ENCODE measurements at regions not wholly inside any gene's neighbourhood (a gene's known extent, or its start where the extent isn't known, plus 50 kb on each side); places are given as distances from the start of the nearest gene placed in this dataset.

- H2AFZ ChIP-seq (ENCODE audit: control insufficient read depth, low read depth, low read length), result no peak overlapping the region
- no peak for FAIRE-seq
- no peaks in the 10 kb centered on the region for H3K9me3 ChIP-seq (replicated peaks; ENCODE audit: control insufficient read depth, insufficient read depth, low read length)
- no peak overlapping the region for H3K4me3 ChIP-seq
- SMC1A ChIA-PET (ENCODE audit: uncharacterized antibody, unreplicated experiment), result no interaction called here
- no peak overlapping the region for H3K4me2 ChIP-seq (ENCODE audit: control insufficient read depth, insufficient read depth)
- WGBS (ENCODE audit: insufficient coverage, insufficient replicate concordance, low lambda C conversion rate, missing lambda C conversion rate), result 0% methylated on average over 2 of the region's 2 CpGs
- no peaks in the 10 kb centered on the region for H4K20me1 ChIP-seq (ENCODE audit: control insufficient read depth, insufficient read depth)
- POLR2A ChIA-PET, result no interaction called here
- ATAC-seq, result no peak
- no peaks in the 10 kb centered on the region for H3K79me2 ChIP-seq (ENCODE audit: control insufficient read depth, insufficient read depth, low read length)
- no peaks in the 10 kb centered on the region for H3K4me1 ChIP-seq (ENCODE audit: control insufficient read depth, insufficient read depth, low read length)
- TF ChIP-seq BACH1 (IDR thresholded peaks at IDR 0.05; ENCODE audit: borderline replicate concordance), result no peak
- intact Hi-C loops (cut with micrococcal nuclease; ENCODE audit: unreplicated experiment) (no loop called here), in situ Hi-C loops (cut with MboI) (no loop called here)
- H3K27ac ChIP-seq (ENCODE audit: control insufficient read depth, insufficient read depth), result no peak overlapping the region
- no TSS peak for BruUV-seq (replicated peaks)
- CTCF ChIA-PET, result no interaction called here
- DNase-seq (ENCODE audit: low read depth, low spot score), result no peak
- H3K9ac ChIP-seq (ENCODE audit: control insufficient read depth, insufficient read depth, low read length), result no peak overlapping the region
- RAD21 ChIA-PET (ENCODE audit: unreplicated experiment), result no interaction called here
- H3K27me3 ChIP-seq (replicated peaks in 1 of 2; ENCODE audit: control insufficient read depth in 2 of 2, insufficient read depth in 2 of 2, low read length in 1 of 2), result no peaks in the 10 kb centered on the region
- no peaks in the 10 kb centered on the region for H3K36me3 ChIP-seq (ENCODE audit: control insufficient read depth in 2 of 2, insufficient read depth in 2 of 2, low read length in 1 of 2)
Observed at GRCh38 chr15:47414207-47414606, 303.1 kb upstream of the SEMA6D start.

DNA sequence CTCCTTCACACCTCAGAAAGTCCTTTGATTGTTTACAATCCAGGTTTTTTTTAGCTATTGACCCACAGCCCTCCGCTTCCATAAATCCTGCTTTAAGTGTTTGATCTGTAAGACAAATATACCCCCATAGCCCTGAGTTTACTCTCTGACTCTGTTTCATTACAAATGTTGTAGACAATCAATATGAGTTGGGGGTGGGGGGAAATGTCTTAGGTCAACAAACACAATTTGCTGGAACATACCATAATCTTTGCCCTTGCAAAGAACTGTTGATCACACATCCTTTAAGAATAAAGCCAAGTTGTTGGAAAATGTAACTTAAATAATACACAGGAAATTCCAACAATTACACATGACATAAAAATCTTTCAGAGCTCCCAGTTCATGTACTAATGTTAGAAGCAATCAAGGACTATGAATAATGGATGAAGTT lies 301.8 kb upstream of the SEMA6D start:
- H3K36me3 ChIP-seq (ENCODE audit: control insufficient read depth in 2 of 2, insufficient read depth in 2 of 2, low read length in 1 of 2), result no peaks in the 10 kb centered on the region
- no peak for DNase-seq (ENCODE audit: low read depth, low spot score)
- TF ChIP-seq NR2F1 (conservative IDR thresholded peaks at IDR 0.05) (no peak), SMC3 (IDR thresholded peaks at IDR 0.05; ENCODE audit: borderline replicate concordance, low read length) (no peak), SREBF1 (IDR thresholded peaks at IDR 0.05; ENCODE audit: low read length) (no peak), NRF1 (conservative IDR thresholded peaks at IDR 0.05; ENCODE audit: low read depth, low read length) (no peak), NBN (IDR thresholded peaks at IDR 0.05) (no peak), MEF2B (IDR thresholded peaks at IDR 0.05; ENCODE audit: partially characterized antibody, poor library complexity, severe bottlenecking) (no peak), RB1 (IDR thresholded peaks at IDR 0.05; ENCODE audit: borderline replicate concordance) (no peak), YBX1 (IDR thresholded peaks at IDR 0.05) (no peak), ZNF622 (IDR thresholded peaks at IDR 0.05) (no peak), SRF (IDR thresholded peaks at IDR 0.05; ENCODE audit: low read depth in 2 of 2, low read length in 2 of 2) (no peak), ZNF687 (IDR thresholded peaks at IDR 0.05) (no peak), IKZF2 (IDR thresholded peaks at IDR 0.05) (no peak), EED (IDR thresholded peaks at IDR 0.05; ENCODE audit: low read depth) (no peak), IKZF1 (conservative IDR thresholded peaks at IDR 0.05) (no peak)
- TF ChIP-seq, protein P1, sequence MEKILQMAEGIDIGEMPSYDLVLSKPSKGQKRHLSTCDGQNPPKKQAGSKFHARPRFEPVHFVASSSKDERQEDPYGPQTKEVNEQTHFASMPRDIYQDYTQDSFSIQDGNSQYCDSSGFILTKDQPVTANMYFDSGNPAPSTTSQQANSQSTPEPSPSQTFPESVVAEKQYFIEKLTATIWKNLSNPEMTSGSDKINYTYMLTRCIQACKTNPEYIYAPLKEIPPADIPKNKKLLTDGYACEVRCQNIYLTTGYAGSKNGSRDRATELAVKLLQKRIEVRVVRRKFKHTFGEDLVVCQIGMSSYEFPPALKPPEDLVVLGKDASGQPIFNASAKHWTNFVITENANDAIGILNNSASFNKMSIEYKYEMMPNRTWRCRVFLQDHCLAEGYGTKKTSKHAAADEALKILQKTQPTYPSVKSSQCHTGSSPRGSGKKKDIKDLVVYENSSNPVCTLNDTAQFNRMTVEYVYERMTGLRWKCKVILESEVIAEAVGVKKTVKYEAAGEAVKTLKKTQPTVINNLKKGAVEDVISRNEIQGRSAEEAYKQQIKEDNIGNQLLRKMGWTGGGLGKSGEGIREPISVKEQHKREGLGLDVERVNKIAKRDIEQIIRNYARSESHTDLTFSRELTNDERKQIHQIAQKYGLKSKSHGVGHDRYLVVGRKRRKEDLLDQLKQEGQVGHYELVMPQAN (conservative IDR thresholded peaks at IDR 0.05), result no peak

More for the DNA sequence above, 301.8 kb upstream of the SEMA6D start:
- Histone ChIP-seq H3K9ac (ENCODE audit: control insufficient read depth, insufficient read depth, low read length) (no peak overlapping the region), H3K9me3 (replicated peaks; ENCODE audit: control insufficient read depth, insufficient read depth, low read length) (no peaks in the 10 kb centered on the region), H3K27me3 (replicated peaks in 1 of 2; ENCODE audit: control insufficient read depth in 2 of 2, insufficient read depth in 2 of 2, low read length in 1 of 2) (no peaks in the 10 kb centered on the region), H3K4me2 (ENCODE audit: control insufficient read depth, insufficient read depth) (no peak overlapping the region), H4K20me1 (ENCODE audit: control insufficient read depth, insufficient read depth) (no peaks in the 10 kb centered on the region), H3K4me3 (no peak overlapping the region), H3K79me2 (ENCODE audit: control insufficient read depth, insufficient read depth, low read length) (no peaks in the 10 kb centered on the region), H3K4me1 (ENCODE audit: control insufficient read depth, insufficient read depth, low read length) (no peaks in the 10 kb centered on the region), H2AFZ (ENCODE audit: control insufficient read depth, low read depth, low read length) (no peak overlapping the region), H3K27ac (ENCODE audit: control insufficient read depth, insufficient read depth) (no peak overlapping the region)
- intact Hi-C loops (cut with micrococcal nuclease; ENCODE audit: unreplicated experiment), result no loop called here
- ChIA-PET RAD21 (ENCODE audit: unreplicated experiment) (no interaction called here), POLR2A (no interaction called here), CTCF (no interaction called here), SMC1A (ENCODE audit: uncharacterized antibody, unreplicated experiment) (no interaction called here)
- ATAC-seq (no peak), FAIRE-seq (no peak)
- no TSS peak for BruUV-seq (replicated peaks)
- in situ Hi-C loops (cut with MboI), result no loop called here
- 8% methylated on average over 1 of the region's 1 CpG for WGBS (ENCODE audit: insufficient coverage, insufficient replicate concordance, low lambda C conversion rate, missing lambda C conversion rate)

All from GM12878 (cell line).